Sigmoid colon (tissue), 4 donors: ENCODE measurements at regions not wholly inside any gene's neighbourhood (a gene's known extent, or its start where the extent isn't known, plus 50 kb on each side); places are given as distances from the start of the nearest gene placed in this dataset.

Experiments
- CTCF ChIP-seq, 4 experiments: fragments of 450-650 bp in 3 of 4; fragments of 200-600 bp in 1 of 4; IDR thresholded peaks; one replicate each; pipeline ENCODE4 v1.5.1; 2016 to 2019; ENCODE audit warnings: antibody characterized with exemption in 4 of 4, mild to moderate bottlenecking in 3 of 4, moderate library complexity in 2 of 4
- POLR2A ChIP-seq, 2 donors: fragments of 450-650 bp; IDR thresholded peaks; one replicate each; pipeline ENCODE4 v1.6.1; 2016; ENCODE audit warnings: antibody characterized with exemption in 2 of 2, mild to moderate bottlenecking in 2 of 2, moderate library complexity in 2 of 2
- POLR2AphosphoS5 ChIP-seq, 4 donors: sonication (generic); formaldehyde crosslinking; IDR thresholded peaks; one replicate each; pipeline ENCODE4 v1.6.1; 2017; ENCODE audit warnings: antibody characterized with exemption in 4 of 4

GRCh38 chr11:69233744-69234570 is 60.0 kb upstream of the MYEOV start:
- TF ChIP-seq POLR2A (IDR thresholded peaks at IDR 0.05) = no peak
- no peak for TF ChIP-seq CTCF (IDR thresholded peaks at IDR 0.05)
- no peak for TF ChIP-seq POLR2AphosphoS5 (IDR thresholded peaks at IDR 0.05)
